ENCODE measurements at regions not wholly inside any gene's neighbourhood (a gene's known extent, or its start where the extent isn't known, plus 50 kb on each side); places are given as distances from the start of the nearest gene placed in this dataset.

- TF ChIP-seq CTCF (IDR thresholded peaks at IDR 0.05) (peak; percentile 58 to 84 (median 76)), POLR2A (IDR thresholded peaks at IDR 0.05) (no peak), EP300 (IDR thresholded peaks at IDR 0.05) (peak in 1 of 2 donors; percentile 44)
Observed at GRCh38 chr5:34522599-34523386, 133.3 kb upstream of the RAI14 start.

All from tibial nerve (tissue), 4 donors.